Keratinocyte (primary cell): ENCODE measurements at regions not wholly inside any gene's neighbourhood (a gene's known extent, or its start where the extent isn't known, plus 50 kb on each side); places are given as distances from the start of the nearest gene placed in this dataset.

Experiments used
- DNase-seq: peaks from one replicate; pipeline ENCODE4 v3.0.0-alpha.2; 2011; ENCODE audit warnings: low read depth, missing footprints, low spot score
- FAIRE-seq: peaks from 2 replicates; lab custom pipeline; 2011; peaks lifted over from hg19 to GRCh38; lab: Jason Lieb, UNC
- H2AFZ ChIP-seq: 2 replicates; pipeline ENCODE4 v1.6.0; 2012; ENCODE audit warnings: low read length, control low read depth, inconsistent platforms; ENCODE audit not compliant: control insufficient read depth
- H3K27ac ChIP-seq: 2 replicates; pipeline ENCODE4 v1.5.1; 2011; ENCODE audit warnings: low read length; ENCODE audit not compliant: control insufficient read depth, insufficient read depth
- H3K27me3 ChIP-seq: 3 replicates; pipeline ENCODE4 v1.6.0; 2011; ENCODE audit warnings: low read length; ENCODE audit not compliant: control insufficient read depth, insufficient read depth; ENCODE audit errors: extremely low read depth
- H3K36me3 ChIP-seq, 2 experiments: 2 replicates in 1 of 2; 3 replicates in 1 of 2; pipeline ENCODE4 v1.5.1; 2011; ENCODE audit warnings: low read length in 2 of 2, mild to moderate bottlenecking in 1 of 2; ENCODE audit not compliant: control insufficient read depth in 2 of 2, insufficient read depth in 2 of 2; ENCODE audit errors: extremely low read depth in 1 of 2
- H3K4me1 ChIP-seq: 3 replicates; pipeline ENCODE4 v1.5.1; 2011; ENCODE audit warnings: low read length; ENCODE audit not compliant: control insufficient read depth, insufficient read depth; ENCODE audit errors: extremely low read depth
- H3K4me2 ChIP-seq: 3 replicates; pipeline ENCODE4 v1.6.0; 2011; ENCODE audit warnings: low read depth, low read length; ENCODE audit not compliant: control insufficient read depth, insufficient read depth; ENCODE audit errors: extremely low read depth
- H3K4me3 ChIP-seq, 3 experiments: fragments of 200-600 bp in 1 of 3; sonication (generic) in 1 of 3; 2 replicates in 2 of 3; 3 replicates in 1 of 3; pipeline ENCODE4 v1.5.1; 2011 to 2016; ENCODE audit warnings: low read length in 3 of 3, mild to moderate bottlenecking in 3 of 3, control low read depth in 2 of 3, inconsistent platforms in 1 of 3, low read depth in 1 of 3, mixed read lengths in 1 of 3, mixed run types in 1 of 3, moderate library complexity in 1 of 3; ENCODE audit not compliant: control insufficient read depth in 2 of 3, insufficient read depth in 2 of 3; ENCODE audit errors: extremely low read depth in 1 of 3
- H3K79me2 ChIP-seq: 2 replicates; pipeline ENCODE4 v1.6.0; 2012; ENCODE audit warnings: low read length; ENCODE audit not compliant: control insufficient read depth, insufficient read depth
- H3K9ac ChIP-seq: 3 replicates; pipeline ENCODE4 v1.6.0; 2011; ENCODE audit warnings: low read length; ENCODE audit not compliant: control insufficient read depth, insufficient read depth; ENCODE audit errors: extremely low read depth
- H3K9me1 ChIP-seq: 3 replicates; pipeline ENCODE4 v1.6.0; 2011; ENCODE audit warnings: low read length; ENCODE audit not compliant: control insufficient read depth, insufficient read depth; ENCODE audit errors: extremely low read depth
- H3K9me3 ChIP-seq: 2 replicates; pipeline ENCODE4 v1.5.1; 2012; ENCODE audit warnings: low read depth, low read length; ENCODE audit not compliant: control insufficient read depth
- H4K20me1 ChIP-seq: 3 replicates; pipeline ENCODE4 v1.6.0; 2011; ENCODE audit warnings: low read length; ENCODE audit not compliant: control insufficient read depth, insufficient read depth; ENCODE audit errors: extremely low read depth
- EZH2 ChIP-seq: IDR thresholded peaks from one replicate; pipeline ENCODE4 v1.6.1; 2012; ENCODE audit warnings: inconsistent platforms, mild to moderate bottlenecking, low read length, moderate library complexity
- dilution Hi-C: fragments of 300-500 bp; cut with MboI; formaldehyde crosslinking; loops from one replicate; pipeline ENCODE4 v1.7.0; 2020; ENCODE audit warnings: low sequenced_read_pairs; ENCODE audit not compliant: extremely low pct_ligation_motif_present
- TF ChIP-seq, protein P1 (sequence below), 3 experiments: IDR thresholded peaks in 1 of 3; conservative IDR thresholded peaks in 1 of 3; optimal IDR thresholded peaks in 1 of 3; 2 replicates in 2 of 3; 3 replicates in 1 of 3; pipeline versions ENCODE3 to v1.5.1; 2011; ENCODE audit warnings: low read length in 3 of 3, mild to moderate bottlenecking in 3 of 3, moderate library complexity in 2 of 3, control low read depth in 1 of 3, inconsistent platforms in 1 of 3; ENCODE audit not compliant: insufficient read depth in 2 of 3; ENCODE audit errors: extremely low read depth in 1 of 3

DNA sequence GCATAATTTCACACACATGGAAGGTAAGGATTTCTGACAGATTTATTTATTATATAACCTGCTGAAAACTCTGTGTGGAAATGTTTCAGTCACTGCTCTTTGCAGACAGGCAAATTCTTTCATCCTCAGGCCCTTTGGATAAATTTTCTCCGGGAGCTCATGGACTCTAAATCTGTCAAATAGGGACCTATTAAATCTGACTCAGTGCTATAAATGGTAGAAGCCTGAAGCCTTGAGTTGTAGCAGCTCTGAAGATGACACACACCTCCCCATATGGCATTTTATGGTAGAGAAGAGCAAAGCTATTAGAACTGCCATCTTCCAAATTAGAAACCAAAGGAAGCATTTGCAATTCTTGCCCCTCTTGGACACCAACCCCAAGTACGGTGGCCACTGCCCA lies 808.7 kb downstream of the XPNPEP1 start:
- H3K4me2 ChIP-seq: no peak overlapping the region
- dilution Hi-C loops: no loop called here
- FAIRE-seq: no peak

DNA sequence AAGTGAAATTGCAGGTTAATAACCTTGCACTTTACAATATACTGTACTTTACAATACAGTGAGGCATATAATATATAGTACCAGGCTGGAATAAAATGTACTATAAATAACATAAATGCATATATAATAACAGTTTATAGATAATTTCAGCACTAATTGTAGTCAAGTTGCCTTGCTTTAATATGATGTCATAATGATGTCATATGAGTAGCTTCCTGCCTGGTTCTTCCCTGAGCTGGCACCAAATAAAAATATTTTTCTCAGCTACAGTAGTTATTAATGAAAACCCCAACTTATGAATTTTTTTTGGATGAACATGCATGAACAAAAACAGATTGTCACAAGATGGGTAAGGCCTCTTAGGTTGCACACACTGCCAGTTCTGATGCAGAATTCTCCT lies 816.7 kb downstream of the XPNPEP1 start:
- H3K9me1 ChIP-seq: no peaks in the 10 kb centered on the region
- FAIRE-seq: no peak
- no peak for TF ChIP-seq EZH2
- TF ChIP-seq, protein P1, sequence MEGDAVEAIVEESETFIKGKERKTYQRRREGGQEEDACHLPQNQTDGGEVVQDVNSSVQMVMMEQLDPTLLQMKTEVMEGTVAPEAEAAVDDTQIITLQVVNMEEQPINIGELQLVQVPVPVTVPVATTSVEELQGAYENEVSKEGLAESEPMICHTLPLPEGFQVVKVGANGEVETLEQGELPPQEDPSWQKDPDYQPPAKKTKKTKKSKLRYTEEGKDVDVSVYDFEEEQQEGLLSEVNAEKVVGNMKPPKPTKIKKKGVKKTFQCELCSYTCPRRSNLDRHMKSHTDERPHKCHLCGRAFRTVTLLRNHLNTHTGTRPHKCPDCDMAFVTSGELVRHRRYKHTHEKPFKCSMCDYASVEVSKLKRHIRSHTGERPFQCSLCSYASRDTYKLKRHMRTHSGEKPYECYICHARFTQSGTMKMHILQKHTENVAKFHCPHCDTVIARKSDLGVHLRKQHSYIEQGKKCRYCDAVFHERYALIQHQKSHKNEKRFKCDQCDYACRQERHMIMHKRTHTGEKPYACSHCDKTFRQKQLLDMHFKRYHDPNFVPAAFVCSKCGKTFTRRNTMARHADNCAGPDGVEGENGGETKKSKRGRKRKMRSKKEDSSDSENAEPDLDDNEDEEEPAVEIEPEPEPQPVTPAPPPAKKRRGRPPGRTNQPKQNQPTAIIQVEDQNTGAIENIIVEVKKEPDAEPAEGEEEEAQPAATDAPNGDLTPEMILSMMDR (optimal IDR thresholded peaks at IDR 0.05 in 1 of 3, IDR thresholded peaks at IDR 0.05 in 1 of 3, conservative IDR thresholded peaks at IDR 0.05 in 1 of 3; ENCODE audit: extremely low read depth in 1 of 3, insufficient read depth in 2 of 3, low read length in 3 of 3): no peak
- H3K9ac ChIP-seq: no peak overlapping the region
- dilution Hi-C loops: no loop called here
- H2AFZ ChIP-seq: no peak overlapping the region
- no peak overlapping the region for H3K27ac ChIP-seq
- no peaks in the 10 kb centered on the region for H4K20me1 ChIP-seq
- no peaks in the 10 kb centered on the region for H3K4me1 ChIP-seq
- H3K79me2 ChIP-seq: no peaks in the 10 kb centered on the region
- H3K36me3 ChIP-seq: no peaks in the 10 kb centered on the region
- DNase-seq: no peak
- H3K27me3 ChIP-seq: no peaks in the 10 kb centered on the region
- H3K4me2 ChIP-seq: no peak overlapping the region
- no peaks in the 10 kb centered on the region for H3K9me3 ChIP-seq
- H3K4me3 ChIP-seq: no peak overlapping the region

More for the DNA sequence above, 808.7 kb downstream of the XPNPEP1 start:
- Histone ChIP-seq H4K20me1 (no peaks in the 10 kb centered on the region), H3K36me3 (no peaks in the 10 kb centered on the region), H3K79me2 (no peaks in the 10 kb centered on the region), H2AFZ (no peak overlapping the region), H3K4me3 (no peak overlapping the region), H3K9me1 (no peaks in the 10 kb centered on the region), H3K27me3 (no peaks in the 10 kb centered on the region), H3K9me3 (peaks cover 2% of the 10 kb centered on the region), H3K9ac (no peak overlapping the region), H3K4me1 (no peaks in the 10 kb centered on the region), H3K27ac (no peak overlapping the region)
- TF ChIP-seq EZH2: no peak
- TF ChIP-seq, protein P1 (optimal IDR thresholded peaks at IDR 0.05 in 1 of 3, IDR thresholded peaks at IDR 0.05 in 1 of 3, conservative IDR thresholded peaks at IDR 0.05 in 1 of 3; ENCODE audit: extremely low read depth in 1 of 3, insufficient read depth in 2 of 3, low read length in 3 of 3): no peak
- no peak for DNase-seq
